Mammary epithelial cell (primary cell): ENCODE measurements at regions not wholly inside any gene's neighbourhood (a gene's known extent, or its start where the extent isn't known, plus 50 kb on each side); places are given as distances from the start of the nearest gene placed in this dataset.

ENCODE experiments used
- CTCF ChIP-seq, 2 donors: IDR thresholded peaks in 1 of 2; conservative IDR thresholded peaks in 1 of 2; 2 replicates each; pipeline ENCODE4 v1.5.1; 2011 to 2012; ENCODE audit warnings: inconsistent platforms in 2 of 2, low read length in 2 of 2, mild to moderate bottlenecking in 2 of 2, control low read depth in 1 of 2, low read depth in 1 of 2; ENCODE audit not compliant: insufficient read depth in 1 of 2; ENCODE audit errors: extremely low read depth in 1 of 2
- EZH2 ChIP-seq: IDR thresholded peaks from 2 replicates; pipeline ENCODE4 v1.6.1; 2012; ENCODE audit warnings: low read length, inconsistent platforms, borderline replicate concordance

- peak; percentile 54 to 59 for TF ChIP-seq CTCF (conservative IDR thresholded peaks at IDR 0.05 in 1 of 2, IDR thresholded peaks at IDR 0.05 in 1 of 2; ENCODE audit: extremely low read depth in 1 of 2, insufficient read depth in 1 of 2, low read depth in 1 of 2, low read length in 2 of 2)
- TF ChIP-seq EZH2: no peak
Measured at GRCh38 chr3:137105277-137105977, 147.6 kb downstream of the IL20RB start.
